K562 (cell line): ENCODE measurements at regions not wholly inside any gene's neighbourhood (a gene's known extent, or its start where the extent isn't known, plus 50 kb on each side); places are given as distances from the start of the nearest gene placed in this dataset.
"Not testable (repeated sequence)": the region's sequence is repeated elsewhere in the genome, so short reads cannot be mapped to it uniquely, and the experiment has no call there.

Experiments used
- BRD9 ChIP-seq: fragments of 450-650 bp; IDR thresholded peaks from 2 replicates; pipeline ENCODE4 v1.6.1; 2018; ENCODE audit warnings: low read depth; ENCODE audit not compliant: partially characterized antibody
- BRF1 ChIP-seq: IDR thresholded peaks from 3 replicates; pipeline ENCODE4 v1.6.1; 2011; ENCODE audit warnings: borderline replicate concordance, mild to moderate bottlenecking; ENCODE audit not compliant: insufficient read length; ENCODE audit errors: extremely low read depth
- DMBX1 ChIP-seq: fragments of 250-450 bp; sonication (Bioruptor Pico); IDR thresholded peaks from 2 replicates; pipeline ENCODE4 v1.8.0; 2022; ENCODE audit warnings: inconsistent platforms, mild to moderate bottlenecking, moderate library complexity, borderline replicate concordance
- EP300 ChIP-seq: IDR thresholded peaks from 2 replicates; pipeline ENCODE4 v1.6.1; 2012; ENCODE audit warnings: low read length, improper control_type of control experiment
- HNRNPLL ChIP-seq: fragments of 200-400 bp; formaldehyde crosslinking; IDR thresholded peaks from 2 replicates; pipeline ENCODE4 v1.6.1; 2017; ENCODE audit warnings: low read length, low read depth, mild to moderate bottlenecking; ENCODE audit not compliant: poor library complexity, severe bottlenecking
- IRF2 ChIP-seq: sonication (generic); formaldehyde crosslinking; IDR thresholded peaks from 2 replicates; pipeline ENCODE4 v1.8.1; 2022; ENCODE audit warnings: mild to moderate bottlenecking, missing genetic modification reagents
- SMAD3 ChIP-seq: fragments of 450-650 bp; formaldehyde crosslinking; conservative IDR thresholded peaks from 2 replicates; pipeline ENCODE4 v1.4.0; 2020; ENCODE audit warnings: mild to moderate bottlenecking
- ZFX ChIP-seq: sonication (generic); formaldehyde crosslinking; IDR thresholded peaks from 2 replicates; pipeline ENCODE4 v1.8.0; 2022; ENCODE audit warnings: mild to moderate bottlenecking, missing genetic modification reagents, moderate library complexity
- ZNF24 ChIP-seq: fragments of 450-650 bp; IDR thresholded peaks from 2 replicates; pipeline ENCODE4 v1.6.1; 2016
- ZNF75A ChIP-seq: fragments of 450-650 bp; formaldehyde crosslinking; IDR thresholded peaks from 2 replicates; pipeline ENCODE4 v1.4.0; 2020; ENCODE audit warnings: mild to moderate bottlenecking
- ZNF830 ChIP-seq: fragments of 250-450 bp; sonication (Bioruptor Pico); IDR thresholded peaks from 2 replicates; pipeline ENCODE4 v1.5.0; 2021; ENCODE audit warnings: mild to moderate bottlenecking
- TF ChIP-seq, protein P1 (sequence below), 3 experiments: IDR thresholded peaks in 2 of 3; conservative IDR thresholded peaks in 1 of 3; 2 replicates each; pipeline ENCODE4 v1.5.1; 2011 to 2012; ENCODE audit warnings: low read length in 3 of 3, mild to moderate bottlenecking in 3 of 3, control low read depth in 2 of 3, improper control_type of control experiment in 1 of 3, inconsistent platforms in 1 of 3, low read depth in 1 of 3, mixed read lengths in 1 of 3, moderate library complexity in 1 of 3; ENCODE audit not compliant: insufficient read depth in 2 of 3
- TF ChIP-seq, protein P2 (sequence below): sonication (generic); formaldehyde crosslinking; IDR thresholded peaks from 2 replicates; pipeline ENCODE4 v1.5.0; 2020; ENCODE audit warnings: missing genetic modification reagents
- TF ChIP-seq, protein P3 (sequence below): fragments of 250-450 bp; sonication (Bioruptor Pico); IDR thresholded peaks from 2 replicates; pipeline ENCODE4 v1.8.0; 2022; ENCODE audit warnings: moderate library complexity, mild to moderate bottlenecking, inconsistent platforms

DNA sequence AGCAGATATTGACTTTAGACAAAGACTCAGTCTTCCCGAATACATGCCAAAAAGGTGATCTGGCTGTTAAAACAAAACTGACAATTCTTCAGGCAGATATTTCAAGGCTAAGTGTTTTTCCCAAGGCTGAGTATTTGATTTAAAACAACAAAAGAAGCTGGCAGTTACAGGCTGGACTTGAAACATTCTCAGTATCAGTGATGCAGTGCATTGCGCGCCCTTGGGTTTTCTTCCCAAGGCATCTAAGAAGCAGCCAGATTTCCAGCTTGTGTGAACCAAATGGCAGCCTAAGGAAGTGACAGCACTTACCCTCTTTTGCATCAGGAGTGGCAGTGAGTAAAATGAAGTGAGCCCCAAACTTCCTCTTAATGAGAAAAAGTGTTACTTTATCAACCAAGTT lies 90.0 kb upstream of the FREM3 start:
- not testable (repeated sequence) for TF ChIP-seq EP300; SMAD3; ZNF24; DMBX1 (CRISPR knock-in tag); ZFX (CRISPR knock-in tag); IRF2; BRD9; HNRNPLL; ZNF75A (CRISPR knock-in tag); BRF1; ZNF830 (CRISPR knock-in tag)
- TF ChIP-seq, protein P1, sequence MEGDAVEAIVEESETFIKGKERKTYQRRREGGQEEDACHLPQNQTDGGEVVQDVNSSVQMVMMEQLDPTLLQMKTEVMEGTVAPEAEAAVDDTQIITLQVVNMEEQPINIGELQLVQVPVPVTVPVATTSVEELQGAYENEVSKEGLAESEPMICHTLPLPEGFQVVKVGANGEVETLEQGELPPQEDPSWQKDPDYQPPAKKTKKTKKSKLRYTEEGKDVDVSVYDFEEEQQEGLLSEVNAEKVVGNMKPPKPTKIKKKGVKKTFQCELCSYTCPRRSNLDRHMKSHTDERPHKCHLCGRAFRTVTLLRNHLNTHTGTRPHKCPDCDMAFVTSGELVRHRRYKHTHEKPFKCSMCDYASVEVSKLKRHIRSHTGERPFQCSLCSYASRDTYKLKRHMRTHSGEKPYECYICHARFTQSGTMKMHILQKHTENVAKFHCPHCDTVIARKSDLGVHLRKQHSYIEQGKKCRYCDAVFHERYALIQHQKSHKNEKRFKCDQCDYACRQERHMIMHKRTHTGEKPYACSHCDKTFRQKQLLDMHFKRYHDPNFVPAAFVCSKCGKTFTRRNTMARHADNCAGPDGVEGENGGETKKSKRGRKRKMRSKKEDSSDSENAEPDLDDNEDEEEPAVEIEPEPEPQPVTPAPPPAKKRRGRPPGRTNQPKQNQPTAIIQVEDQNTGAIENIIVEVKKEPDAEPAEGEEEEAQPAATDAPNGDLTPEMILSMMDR (IDR thresholded peaks at IDR 0.05 in 2 of 3, conservative IDR thresholded peaks at IDR 0.05 in 1 of 3; ENCODE audit: insufficient read depth in 2 of 3, low read depth in 1 of 3, low read length in 3 of 3), result not testable (repeated sequence)
- TF ChIP-seq, protein P2, sequence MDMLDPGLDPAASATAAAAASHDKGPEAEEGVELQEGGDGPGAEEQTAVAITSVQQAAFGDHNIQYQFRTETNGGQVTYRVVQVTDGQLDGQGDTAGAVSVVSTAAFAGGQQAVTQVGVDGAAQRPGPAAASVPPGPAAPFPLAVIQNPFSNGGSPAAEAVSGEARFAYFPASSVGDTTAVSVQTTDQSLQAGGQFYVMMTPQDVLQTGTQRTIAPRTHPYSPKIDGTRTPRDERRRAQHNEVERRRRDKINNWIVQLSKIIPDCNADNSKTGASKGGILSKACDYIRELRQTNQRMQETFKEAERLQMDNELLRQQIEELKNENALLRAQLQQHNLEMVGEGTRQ (CRISPR knock-in tag), result not testable (repeated sequence)
- TF ChIP-seq, protein P3, sequence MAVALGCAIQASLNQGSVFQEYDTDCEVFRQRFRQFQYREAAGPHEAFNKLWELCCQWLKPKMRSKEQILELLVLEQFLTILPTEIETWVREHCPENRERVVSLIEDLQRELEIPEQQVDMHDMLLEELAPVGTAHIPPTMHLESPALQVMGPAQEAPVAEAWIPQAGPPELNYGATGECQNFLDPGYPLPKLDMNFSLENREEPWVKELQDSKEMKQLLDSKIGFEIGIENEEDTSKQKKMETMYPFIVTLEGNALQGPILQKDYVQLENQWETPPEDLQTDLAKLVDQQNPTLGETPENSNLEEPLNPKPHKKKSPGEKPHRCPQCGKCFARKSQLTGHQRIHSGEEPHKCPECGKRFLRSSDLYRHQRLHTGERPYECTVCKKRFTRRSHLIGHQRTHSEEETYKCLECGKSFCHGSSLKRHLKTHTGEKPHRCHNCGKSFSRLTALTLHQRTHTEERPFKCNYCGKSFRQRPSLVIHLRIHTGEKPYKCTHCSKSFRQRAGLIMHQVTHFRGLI, result not testable (repeated sequence)
